KMS-11 (cell line): ENCODE measurements at regions not wholly inside any gene's neighbourhood (a gene's known extent, or its start where the extent isn't known, plus 50 kb on each side); places are given as distances from the start of the nearest gene placed in this dataset.

Experiments
- H2AFZ ChIP-seq: fragments of 200-600 bp; sonication (generic); 2 replicates; pipeline ENCODE4 v1.6.1; 2016; ENCODE audit warnings: antibody characterized with exemption, mixed run types, low read depth
- H3K27ac ChIP-seq: fragments of 200-600 bp; sonication (generic); 2 replicates; pipeline ENCODE4 v1.6.1; 2016; ENCODE audit warnings: mild to moderate bottlenecking, mixed run types
- H3K27me3 ChIP-seq: fragments of 200-600 bp; sonication (generic); 2 replicates; pipeline ENCODE4 v1.6.1; 2017; ENCODE audit warnings: mild to moderate bottlenecking, low read depth, mixed run types, moderate library complexity; ENCODE audit not compliant: insufficient read depth
- H3K36me3 ChIP-seq: fragments of 200-600 bp; sonication (generic); 2 replicates; pipeline ENCODE4 v1.6.1; 2017; ENCODE audit warnings: mild to moderate bottlenecking, mixed run types; ENCODE audit not compliant: insufficient read depth
- H3K4me1 ChIP-seq: fragments of 200-600 bp; sonication (generic); 2 replicates; pipeline ENCODE4 v1.6.1; 2016; ENCODE audit warnings: mild to moderate bottlenecking, low read depth, mixed run types; ENCODE audit not compliant: poor library complexity, severe bottlenecking
- H3K4me2 ChIP-seq: fragments of 200-600 bp; sonication (generic); 2 replicates; pipeline ENCODE4 v1.7.0; 2016; ENCODE audit warnings: mild to moderate bottlenecking, mixed run types
- H3K4me3 ChIP-seq: fragments of 200-600 bp; sonication (generic); IDR thresholded peaks from 2 replicates; pipeline ENCODE4 v1.6.1; 2017; ENCODE audit warnings: low read depth, low read length, mixed read lengths; ENCODE audit not compliant: insufficient read depth
- H3K79me2 ChIP-seq: fragments of 200-600 bp; sonication (generic); 2 replicates; pipeline ENCODE4 v1.6.1; 2016; ENCODE audit warnings: low read depth, mixed run types; ENCODE audit not compliant: insufficient read depth
- H3K9ac ChIP-seq: fragments of 200-600 bp; sonication (generic); 2 replicates; pipeline ENCODE4 v1.6.1; 2016; ENCODE audit warnings: mild to moderate bottlenecking, mixed run types
- H4K20me1 ChIP-seq: fragments of 200-600 bp; sonication (generic); 2 replicates; pipeline ENCODE4 v1.6.1; 2016; ENCODE audit warnings: mild to moderate bottlenecking, mixed run types; ENCODE audit not compliant: insufficient read depth
- TF ChIP-seq, protein P1 (sequence below): fragments of 200-600 bp; sonication (generic); conservative IDR thresholded peaks from 2 replicates; pipeline ENCODE4 v1.6.1; 2017; ENCODE audit warnings: low read depth, mild to moderate bottlenecking, antibody characterized with exemption, low read length, moderate library complexity, mixed read lengths

DNA sequence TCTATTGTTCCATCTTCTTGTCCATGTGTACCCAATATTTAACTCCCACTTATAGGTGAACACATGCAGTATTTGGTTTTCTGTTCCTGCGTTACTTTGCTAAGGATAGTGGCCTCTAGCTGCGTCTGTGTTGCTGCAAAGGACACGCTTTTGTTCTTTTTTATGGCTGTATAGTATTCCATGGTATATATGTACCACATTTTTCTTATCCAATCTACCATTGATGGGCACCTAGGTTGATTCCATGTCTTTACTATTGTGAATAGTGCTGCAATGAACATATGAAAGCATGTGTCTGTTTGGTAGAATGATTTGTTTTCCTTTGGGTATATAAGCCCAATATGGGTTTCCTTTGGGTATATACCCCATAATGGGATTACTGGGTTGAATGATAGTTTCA lies 77.3 kb upstream of the MMADHC start:
- no peak overlapping the region for H3K4me2 ChIP-seq
- H3K36me3 ChIP-seq = no peaks in the 10 kb centered on the region
- no peaks in the 10 kb centered on the region for H3K27me3 ChIP-seq
- H4K20me1 ChIP-seq = no peaks in the 10 kb centered on the region
- H2AFZ ChIP-seq = no peak overlapping the region
- TF ChIP-seq, protein P1, sequence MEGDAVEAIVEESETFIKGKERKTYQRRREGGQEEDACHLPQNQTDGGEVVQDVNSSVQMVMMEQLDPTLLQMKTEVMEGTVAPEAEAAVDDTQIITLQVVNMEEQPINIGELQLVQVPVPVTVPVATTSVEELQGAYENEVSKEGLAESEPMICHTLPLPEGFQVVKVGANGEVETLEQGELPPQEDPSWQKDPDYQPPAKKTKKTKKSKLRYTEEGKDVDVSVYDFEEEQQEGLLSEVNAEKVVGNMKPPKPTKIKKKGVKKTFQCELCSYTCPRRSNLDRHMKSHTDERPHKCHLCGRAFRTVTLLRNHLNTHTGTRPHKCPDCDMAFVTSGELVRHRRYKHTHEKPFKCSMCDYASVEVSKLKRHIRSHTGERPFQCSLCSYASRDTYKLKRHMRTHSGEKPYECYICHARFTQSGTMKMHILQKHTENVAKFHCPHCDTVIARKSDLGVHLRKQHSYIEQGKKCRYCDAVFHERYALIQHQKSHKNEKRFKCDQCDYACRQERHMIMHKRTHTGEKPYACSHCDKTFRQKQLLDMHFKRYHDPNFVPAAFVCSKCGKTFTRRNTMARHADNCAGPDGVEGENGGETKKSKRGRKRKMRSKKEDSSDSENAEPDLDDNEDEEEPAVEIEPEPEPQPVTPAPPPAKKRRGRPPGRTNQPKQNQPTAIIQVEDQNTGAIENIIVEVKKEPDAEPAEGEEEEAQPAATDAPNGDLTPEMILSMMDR = no peak
- no peaks in the 10 kb centered on the region for H3K79me2 ChIP-seq
- H3K4me3 ChIP-seq = no peak overlapping the region
- H3K27ac ChIP-seq = no peak overlapping the region
- no peak overlapping the region for H3K9ac ChIP-seq
- no peaks in the 10 kb centered on the region for H3K4me1 ChIP-seq

GRCh38 chr2:149662556-149662955 lies 75.0 kb upstream of the MMADHC start:
- H4K20me1 ChIP-seq = no peaks in the 10 kb centered on the region
- TF ChIP-seq, protein P1 = no peak
- no peak overlapping the region for H2AFZ ChIP-seq
- no peak overlapping the region for H3K4me2 ChIP-seq
- no peaks in the 10 kb centered on the region for H3K27me3 ChIP-seq
- H3K36me3 ChIP-seq = no peaks in the 10 kb centered on the region
- no peak overlapping the region for H3K27ac ChIP-seq
- H3K4me3 ChIP-seq = no peak overlapping the region
- no peaks in the 10 kb centered on the region for H3K79me2 ChIP-seq
- H3K4me1 ChIP-seq = no peaks in the 10 kb centered on the region
- no peak overlapping the region for H3K9ac ChIP-seq

DNA sequence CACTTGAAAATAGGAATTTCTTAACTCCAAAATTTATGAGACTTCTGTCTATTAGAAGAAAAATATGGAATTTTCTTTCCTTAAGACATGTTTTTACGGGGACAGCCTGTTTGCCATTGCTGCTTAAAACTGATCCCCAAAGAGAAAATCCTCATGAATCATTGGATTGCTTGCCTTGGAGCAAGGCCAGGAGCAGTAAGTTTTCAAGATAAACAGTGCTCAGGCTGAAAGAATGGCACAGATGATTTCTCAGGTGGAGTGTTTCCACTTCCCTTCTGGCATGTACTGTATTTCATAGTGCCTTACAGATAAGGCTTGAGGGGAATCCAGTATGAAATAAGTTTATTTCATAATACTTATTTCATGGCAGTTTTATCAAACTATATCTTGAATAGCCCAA lies 74.3 kb upstream of the MMADHC start:
- H4K20me1 ChIP-seq = no peaks in the 10 kb centered on the region
- no peak overlapping the region for H2AFZ ChIP-seq
- TF ChIP-seq, protein P1 = no peak
- H3K27me3 ChIP-seq = no peaks in the 10 kb centered on the region
- H3K36me3 ChIP-seq = no peaks in the 10 kb centered on the region
- H3K79me2 ChIP-seq = no peaks in the 10 kb centered on the region
- no peak overlapping the region for H3K4me3 ChIP-seq
- no peak overlapping the region for H3K9ac ChIP-seq
- H3K4me1 ChIP-seq = no peaks in the 10 kb centered on the region
- H3K4me2 ChIP-seq = no peak overlapping the region
- no peak overlapping the region for H3K27ac ChIP-seq

GRCh38 chr2:149658553-149658952 lies 71.0 kb upstream of the MMADHC start:
- no peak overlapping the region for H3K4me3 ChIP-seq
- H3K4me2 ChIP-seq = no peak overlapping the region
- no peaks in the 10 kb centered on the region for H3K36me3 ChIP-seq
- H2AFZ ChIP-seq = no peak overlapping the region
- no peaks in the 10 kb centered on the region for H3K27me3 ChIP-seq
- no peaks in the 10 kb centered on the region for H4K20me1 ChIP-seq
- no peak overlapping the region for H3K27ac ChIP-seq
- H3K4me1 ChIP-seq = no peaks in the 10 kb centered on the region
- H3K79me2 ChIP-seq = no peaks in the 10 kb centered on the region
- no peak overlapping the region for H3K9ac ChIP-seq
- TF ChIP-seq, protein P1 = no peak
